K562 (cell line): ENCODE measurements at regions not wholly inside any gene's neighbourhood (a gene's known extent, or its start where the extent isn't known, plus 50 kb on each side); places are given as distances from the start of the nearest gene placed in this dataset.

Experiments
- ATAC-seq: fragments of 200-7000 bp; cut with Tn5 transposase; 3 replicates; pipeline ENCODE4 v1.9.1; 2020; ENCODE audit warnings: moderate library complexity
- BruUV-seq: library from RNA; stranded (reverse); fragments of 400-500 nt; replicated peaks from 2 replicates; lab custom pipeline; 2021; lab: Mats Ljungman, UMichigan
- CTCF ChIA-PET: fragments of 300-600 bp; formaldehyde crosslinking; extraction: SDS; loops from one replicate; lab custom pipeline; 2021; ENCODE audit warnings: low intra/inter-chr PET ratio; lab: Yijun Ruan, JAX
- POLR2A ChIA-PET: fragments of 300-600, 350-650 bp; sonication (Branson Sonifier 250); formaldehyde crosslinking; extraction: SDS; loops from one replicate; lab custom pipeline; 2021; ENCODE audit warnings: antibody characterized with exemption, inconsistent platforms; lab: Yijun Ruan, JAX
- DNase-seq, 4 experiments: peaks; one replicate each; pipeline versions ENCODE4 v3.0.0 to v3.0.0-alpha.2; 2011 to 2018; ENCODE audit warnings: low spot score in 3 of 4, mixed read lengths in 3 of 4; ENCODE audit errors: extremely low read depth in 1 of 4
- FAIRE-seq: peaks from 2 replicates; lab custom pipeline; 2011; peaks lifted over from hg19 to GRCh38; lab: Jason Lieb, UNC
- H2AFZ ChIP-seq: 2 replicates; pipeline ENCODE4 v1.6.0; 2011; ENCODE audit warnings: low read depth, low read length, control low read depth, inconsistent platforms
- H3K27ac ChIP-seq: fragments of 200-600 bp; 3 replicates; pipeline ENCODE4 v1.8.0; 2011; ENCODE audit warnings: low read depth, mild to moderate bottlenecking, control low read depth, inconsistent platforms, low read length, moderate library complexity, mixed read lengths; ENCODE audit errors: extremely low read depth
- H3K27me3 ChIP-seq, 2 experiments: fragments of 300-600 bp in 1 of 2; 2 replicates in 1 of 2; 3 replicates in 1 of 2; pipeline versions ENCODE4 v1.6.0 to v1.8.0; 2011; ENCODE audit warnings: inconsistent platforms in 2 of 2, low read length in 2 of 2, mild to moderate bottlenecking in 1 of 2, mixed read lengths in 1 of 2, moderate library complexity in 1 of 2; ENCODE audit not compliant: control insufficient read depth in 2 of 2, insufficient read depth in 2 of 2
- H3K36me3 ChIP-seq: fragments of 300-600 bp; 3 replicates; pipeline ENCODE4 v1.8.0; 2011; ENCODE audit warnings: mild to moderate bottlenecking, low read length, inconsistent platforms; ENCODE audit not compliant: control insufficient read depth, insufficient read depth
- H3K4me1 ChIP-seq, 2 experiments: fragments of 200-600 bp in 1 of 2; replicated peaks in 1 of 2; 2 replicates in 1 of 2; 3 replicates in 1 of 2; pipeline versions ENCODE4 v1.5.1 to v1.8.0; 2011; ENCODE audit warnings: inconsistent platforms in 2 of 2, low read length in 2 of 2, mild to moderate bottlenecking in 1 of 2, mixed read lengths in 1 of 2, moderate library complexity in 1 of 2; ENCODE audit not compliant: control insufficient read depth in 2 of 2, insufficient read depth in 2 of 2
- H3K4me2 ChIP-seq: 2 replicates; pipeline ENCODE4 v1.6.1; 2011; ENCODE audit warnings: low read length, control low read depth, inconsistent platforms, mixed read lengths; ENCODE audit not compliant: insufficient read depth
- H3K4me3 ChIP-seq: fragments of 200-600 bp; sonication (generic), shearing (Covaris generic); 2 replicates; pipeline ENCODE4 v1.5.1; 2016; ENCODE audit warnings: control low read depth, inconsistent platforms
- H3K79me2 ChIP-seq: fragments of 200-600 bp; 3 replicates; pipeline ENCODE4 v1.8.0; 2011; ENCODE audit warnings: low read length, inconsistent platforms; ENCODE audit not compliant: control insufficient read depth, insufficient read depth
- H3K9ac ChIP-seq, 2 experiments: 2 replicates each; pipeline versions ENCODE4 v1.6.0 to v1.6.1; 2011; ENCODE audit warnings: low read depth in 2 of 2, low read length in 2 of 2, control low read depth in 1 of 2, inconsistent platforms in 1 of 2, mild to moderate bottlenecking in 1 of 2, mixed read lengths in 1 of 2; ENCODE audit not compliant: insufficient read depth in 1 of 2
- H3K9me1 ChIP-seq: one replicate; pipeline ENCODE4 v1.6.0; 2011; ENCODE audit warnings: inconsistent platforms, mild to moderate bottlenecking, low read length, moderate library complexity; ENCODE audit not compliant: control insufficient read depth, insufficient read depth
- H3K9me3 ChIP-seq: replicated peaks from 2 replicates; pipeline ENCODE4 v1.5.1; 2011; ENCODE audit warnings: low read depth, low read length, inconsistent platforms; ENCODE audit not compliant: control insufficient read depth, insufficient read depth
- H4K20me1 ChIP-seq: replicated peaks from 2 replicates; pipeline ENCODE4 v1.6.1; 2011; ENCODE audit warnings: low read length, inconsistent platforms, mixed read lengths; ENCODE audit not compliant: control insufficient read depth, insufficient read depth
- BRD4 ChIP-seq: fragments of 200-600 bp; sonication (generic); IDR thresholded peaks from 2 replicates; pipeline ENCODE4 v1.6.1; 2017; ENCODE audit warnings: inconsistent platforms
- NCOA4 ChIP-seq: fragments of 450-650 bp; IDR thresholded peaks from 2 replicates; pipeline ENCODE4 v1.6.1; 2018; ENCODE audit warnings: mild to moderate bottlenecking; ENCODE audit not compliant: partially characterized antibody
- TCF7L2 ChIP-seq: fragments of 150-350 bp; IDR thresholded peaks from 2 replicates; pipeline ENCODE4 v1.6.1; 2016; ENCODE audit warnings: low read depth, mild to moderate bottlenecking, low read length, moderate library complexity
- TSC22D4 ChIP-seq: fragments of 450-650 bp; IDR thresholded peaks from 2 replicates; pipeline ENCODE4 v1.6.1; 2016; ENCODE audit warnings: missing genetic modification characterization, missing biosample characterization, control low read depth
- ZNF347 ChIP-seq: fragments of 450-650 bp; formaldehyde crosslinking; IDR thresholded peaks from 2 replicates; pipeline ENCODE4 v1.4.0; 2020; ENCODE audit warnings: low read depth, mild to moderate bottlenecking, moderate library complexity
- WGBS: fragments of 100-300 bp; shearing (Covaris generic); methylation state at CpG from one replicate; pipeline ENCODE4 v1.1.6; 2016; ENCODE audit warnings: low coverage, mixed read lengths; ENCODE audit not compliant: insufficient coverage; ENCODE audit errors: missing lambda C conversion rate; 5-methylcytosine and 5-hydroxymethylcytosine counted together
- in situ Hi-C: fragments of 300-500 bp; cut with MboI; formaldehyde crosslinking; loops from 4 replicates; pipeline ENCODE4 v1.15.0; 2018; ENCODE audit warnings: inconsistent platforms, mixed read lengths
- intact Hi-C: fragments of 100-400 bp; cut with micrococcal nuclease; formaldehyde crosslinking; loops from 2 replicates; pipeline ENCODE4 v1.14.2; 2022
- TF ChIP-seq, protein P1 (sequence below): fragments of 250-450 bp; sonication (Bioruptor Pico); IDR thresholded peaks from 2 replicates; pipeline ENCODE4 v1.8.0; 2021; ENCODE audit warnings: mild to moderate bottlenecking, moderate library complexity
- TF ChIP-seq, protein P2 (sequence below): fragments of 450-650 bp; IDR thresholded peaks from 2 replicates; pipeline ENCODE4 v1.6.1; 2016; ENCODE audit warnings: mild to moderate bottlenecking, moderate library complexity

DNA sequence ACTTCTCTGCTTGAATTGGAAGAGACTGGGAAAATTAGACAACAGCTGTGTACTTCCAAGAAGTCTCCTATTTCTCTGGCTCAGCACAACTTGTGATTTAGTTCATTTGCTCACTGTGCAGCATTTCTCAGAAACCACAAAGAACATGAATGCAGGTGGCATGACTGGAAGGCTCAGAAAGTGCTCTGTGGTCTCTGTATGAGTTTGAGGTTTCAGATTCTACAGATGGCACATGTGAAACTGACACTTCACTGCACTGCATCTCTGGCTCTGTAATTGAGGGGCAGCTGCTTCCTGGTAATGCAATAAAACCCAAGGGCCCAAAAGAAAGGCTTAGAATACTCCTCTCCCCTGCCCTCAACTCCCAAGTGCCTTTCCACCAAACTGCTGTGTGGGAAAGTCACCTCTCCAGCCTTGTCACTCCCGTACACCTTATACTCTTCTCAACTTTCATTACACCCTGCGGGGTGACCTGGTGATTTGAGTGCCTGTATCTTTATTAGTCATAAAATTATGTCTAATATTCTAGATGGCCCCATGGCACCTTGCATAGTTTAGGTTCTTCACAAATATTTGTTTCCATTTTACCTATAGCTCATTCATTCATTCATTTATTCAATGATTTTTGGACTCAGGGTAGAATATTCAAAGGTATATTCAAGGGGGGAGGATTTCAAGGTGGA is 82.5 kb downstream of the ESM1 start:
- WGBS, result 0% methylated on average over 2 of the region's 2 CpGs
- Histone ChIP-seq H3K9me3 (no peaks in the 10 kb centered on the region), H3K4me1 (no peaks in the 10 kb centered on the region), H2AFZ (no peak overlapping the region), H3K27me3 (peaks cover 0 to 11% of the 10 kb centered on the region in 2 experiments; a peak in 3 of 5 replicates), H3K79me2 (no peaks in the 10 kb centered on the region), H3K9ac (no peak overlapping the region), H3K9me1 (no peaks in the 10 kb centered on the region), H3K36me3 (no peaks in the 10 kb centered on the region), H3K27ac (no peak overlapping the region), H4K20me1 (peaks cover 3% of the 10 kb centered on the region; the same call in 1 of the 2 replicates), H3K4me3 (no peak overlapping the region), H3K4me2 (no peak overlapping the region)
- CTCF ChIA-PET, result no interaction called here
- intact Hi-C loops (no loop called here), in situ Hi-C loops (loop anchor here (10.0 kb wide), 1 partner anchor 252 kb away; no protein-coding TSS in a partner anchor)
- TF ChIP-seq ZNF347 (CRISPR knock-in tag), result no peak
- no peak for TF ChIP-seq TSC22D4
- TF ChIP-seq NCOA4, result no peak
- no peak for TF ChIP-seq BRD4
- TF ChIP-seq, protein P1, sequence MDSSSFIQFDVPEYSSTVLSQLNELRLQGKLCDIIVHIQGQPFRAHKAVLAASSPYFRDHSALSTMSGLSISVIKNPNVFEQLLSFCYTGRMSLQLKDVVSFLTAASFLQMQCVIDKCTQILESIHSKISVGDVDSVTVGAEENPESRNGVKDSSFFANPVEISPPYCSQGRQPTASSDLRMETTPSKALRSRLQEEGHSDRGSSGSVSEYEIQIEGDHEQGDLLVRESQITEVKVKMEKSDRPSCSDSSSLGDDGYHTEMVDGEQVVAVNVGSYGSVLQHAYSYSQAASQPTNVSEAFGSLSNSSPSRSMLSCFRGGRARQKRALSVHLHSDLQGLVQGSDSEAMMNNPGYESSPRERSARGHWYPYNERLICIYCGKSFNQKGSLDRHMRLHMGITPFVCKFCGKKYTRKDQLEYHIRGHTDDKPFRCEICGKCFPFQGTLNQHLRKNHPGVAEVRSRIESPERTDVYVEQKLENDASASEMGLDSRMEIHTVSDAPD (CRISPR knock-in tag), result no peak
- TF ChIP-seq TCF7L2, result no peak
- TF ChIP-seq, protein P2, sequence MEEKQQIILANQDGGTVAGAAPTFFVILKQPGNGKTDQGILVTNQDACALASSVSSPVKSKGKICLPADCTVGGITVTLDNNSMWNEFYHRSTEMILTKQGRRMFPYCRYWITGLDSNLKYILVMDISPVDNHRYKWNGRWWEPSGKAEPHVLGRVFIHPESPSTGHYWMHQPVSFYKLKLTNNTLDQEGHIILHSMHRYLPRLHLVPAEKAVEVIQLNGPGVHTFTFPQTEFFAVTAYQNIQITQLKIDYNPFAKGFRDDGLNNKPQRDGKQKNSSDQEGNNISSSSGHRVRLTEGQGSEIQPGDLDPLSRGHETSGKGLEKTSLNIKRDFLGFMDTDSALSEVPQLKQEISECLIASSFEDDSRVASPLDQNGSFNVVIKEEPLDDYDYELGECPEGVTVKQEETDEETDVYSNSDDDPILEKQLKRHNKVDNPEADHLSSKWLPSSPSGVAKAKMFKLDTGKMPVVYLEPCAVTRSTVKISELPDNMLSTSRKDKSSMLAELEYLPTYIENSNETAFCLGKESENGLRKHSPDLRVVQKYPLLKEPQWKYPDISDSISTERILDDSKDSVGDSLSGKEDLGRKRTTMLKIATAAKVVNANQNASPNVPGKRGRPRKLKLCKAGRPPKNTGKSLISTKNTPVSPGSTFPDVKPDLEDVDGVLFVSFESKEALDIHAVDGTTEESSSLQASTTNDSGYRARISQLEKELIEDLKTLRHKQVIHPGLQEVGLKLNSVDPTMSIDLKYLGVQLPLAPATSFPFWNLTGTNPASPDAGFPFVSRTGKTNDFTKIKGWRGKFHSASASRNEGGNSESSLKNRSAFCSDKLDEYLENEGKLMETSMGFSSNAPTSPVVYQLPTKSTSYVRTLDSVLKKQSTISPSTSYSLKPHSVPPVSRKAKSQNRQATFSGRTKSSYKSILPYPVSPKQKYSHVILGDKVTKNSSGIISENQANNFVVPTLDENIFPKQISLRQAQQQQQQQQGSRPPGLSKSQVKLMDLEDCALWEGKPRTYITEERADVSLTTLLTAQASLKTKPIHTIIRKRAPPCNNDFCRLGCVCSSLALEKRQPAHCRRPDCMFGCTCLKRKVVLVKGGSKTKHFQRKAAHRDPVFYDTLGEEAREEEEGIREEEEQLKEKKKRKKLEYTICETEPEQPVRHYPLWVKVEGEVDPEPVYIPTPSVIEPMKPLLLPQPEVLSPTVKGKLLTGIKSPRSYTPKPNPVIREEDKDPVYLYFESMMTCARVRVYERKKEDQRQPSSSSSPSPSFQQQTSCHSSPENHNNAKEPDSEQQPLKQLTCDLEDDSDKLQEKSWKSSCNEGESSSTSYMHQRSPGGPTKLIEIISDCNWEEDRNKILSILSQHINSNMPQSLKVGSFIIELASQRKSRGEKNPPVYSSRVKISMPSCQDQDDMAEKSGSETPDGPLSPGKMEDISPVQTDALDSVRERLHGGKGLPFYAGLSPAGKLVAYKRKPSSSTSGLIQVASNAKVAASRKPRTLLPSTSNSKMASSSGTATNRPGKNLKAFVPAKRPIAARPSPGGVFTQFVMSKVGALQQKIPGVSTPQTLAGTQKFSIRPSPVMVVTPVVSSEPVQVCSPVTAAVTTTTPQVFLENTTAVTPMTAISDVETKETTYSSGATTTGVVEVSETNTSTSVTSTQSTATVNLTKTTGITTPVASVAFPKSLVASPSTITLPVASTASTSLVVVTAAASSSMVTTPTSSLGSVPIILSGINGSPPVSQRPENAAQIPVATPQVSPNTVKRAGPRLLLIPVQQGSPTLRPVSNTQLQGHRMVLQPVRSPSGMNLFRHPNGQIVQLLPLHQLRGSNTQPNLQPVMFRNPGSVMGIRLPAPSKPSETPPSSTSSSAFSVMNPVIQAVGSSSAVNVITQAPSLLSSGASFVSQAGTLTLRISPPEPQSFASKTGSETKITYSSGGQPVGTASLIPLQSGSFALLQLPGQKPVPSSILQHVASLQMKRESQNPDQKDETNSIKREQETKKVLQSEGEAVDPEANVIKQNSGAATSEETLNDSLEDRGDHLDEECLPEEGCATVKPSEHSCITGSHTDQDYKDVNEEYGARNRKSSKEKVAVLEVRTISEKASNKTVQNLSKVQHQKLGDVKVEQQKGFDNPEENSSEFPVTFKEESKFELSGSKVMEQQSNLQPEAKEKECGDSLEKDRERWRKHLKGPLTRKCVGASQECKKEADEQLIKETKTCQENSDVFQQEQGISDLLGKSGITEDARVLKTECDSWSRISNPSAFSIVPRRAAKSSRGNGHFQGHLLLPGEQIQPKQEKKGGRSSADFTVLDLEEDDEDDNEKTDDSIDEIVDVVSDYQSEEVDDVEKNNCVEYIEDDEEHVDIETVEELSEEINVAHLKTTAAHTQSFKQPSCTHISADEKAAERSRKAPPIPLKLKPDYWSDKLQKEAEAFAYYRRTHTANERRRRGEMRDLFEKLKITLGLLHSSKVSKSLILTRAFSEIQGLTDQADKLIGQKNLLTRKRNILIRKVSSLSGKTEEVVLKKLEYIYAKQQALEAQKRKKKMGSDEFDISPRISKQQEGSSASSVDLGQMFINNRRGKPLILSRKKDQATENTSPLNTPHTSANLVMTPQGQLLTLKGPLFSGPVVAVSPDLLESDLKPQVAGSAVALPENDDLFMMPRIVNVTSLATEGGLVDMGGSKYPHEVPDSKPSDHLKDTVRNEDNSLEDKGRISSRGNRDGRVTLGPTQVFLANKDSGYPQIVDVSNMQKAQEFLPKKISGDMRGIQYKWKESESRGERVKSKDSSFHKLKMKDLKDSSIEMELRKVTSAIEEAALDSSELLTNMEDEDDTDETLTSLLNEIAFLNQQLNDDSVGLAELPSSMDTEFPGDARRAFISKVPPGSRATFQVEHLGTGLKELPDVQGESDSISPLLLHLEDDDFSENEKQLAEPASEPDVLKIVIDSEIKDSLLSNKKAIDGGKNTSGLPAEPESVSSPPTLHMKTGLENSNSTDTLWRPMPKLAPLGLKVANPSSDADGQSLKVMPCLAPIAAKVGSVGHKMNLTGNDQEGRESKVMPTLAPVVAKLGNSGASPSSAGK, result no peak
- no peak for ATAC-seq
- FAIRE-seq, result no peak
- DNase-seq, result no peak
- POLR2A ChIA-PET, result no interaction called here
- BruUV-seq, result no TSS peak
